ENCODE measurements at regions not wholly inside any gene's neighbourhood (a gene's known extent, or its start where the extent isn't known, plus 50 kb on each side); places are given as distances from the start of the nearest gene placed in this dataset.
"Not testable (repeated sequence)": the region's sequence is repeated elsewhere in the genome, so short reads cannot be mapped to it uniquely, and the experiment has no call there.

DNA sequence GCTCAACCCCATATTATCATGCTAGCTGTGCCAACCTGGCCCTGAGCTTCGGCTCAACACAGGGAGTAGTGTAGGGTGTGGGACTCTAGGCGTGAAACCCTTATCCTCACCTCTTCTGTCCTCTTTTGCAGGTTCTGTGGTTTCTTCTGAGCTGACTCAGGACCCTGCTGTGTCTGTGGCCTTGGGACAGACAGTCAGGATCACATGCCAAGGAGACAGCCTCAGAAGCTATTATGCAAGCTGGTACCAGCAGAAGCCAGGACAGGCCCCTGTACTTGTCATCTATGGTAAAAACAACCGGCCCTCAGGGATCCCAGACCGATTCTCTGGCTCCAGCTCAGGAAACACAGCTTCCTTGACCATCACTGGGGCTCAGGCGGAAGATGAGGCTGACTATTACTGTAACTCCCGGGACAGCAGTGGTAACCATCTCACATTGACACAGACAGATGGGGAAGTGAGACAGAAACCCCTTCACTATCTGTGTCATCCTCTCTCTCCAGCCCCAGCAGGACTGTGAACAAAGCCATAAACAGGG lies 76.4 kb downstream of the GGTLC2 start:
- DNase-seq (ENCODE audit: low spot score) (no peak), ATAC-seq (ENCODE audit: insufficient number of reproducible peaks, low FRiP score, low read depth) (no peak)
- H3K27ac ChIP-seq = peak overlapping the region in 1 of 2 donors; percentile 32
- TF ChIP-seq, protein P1, sequence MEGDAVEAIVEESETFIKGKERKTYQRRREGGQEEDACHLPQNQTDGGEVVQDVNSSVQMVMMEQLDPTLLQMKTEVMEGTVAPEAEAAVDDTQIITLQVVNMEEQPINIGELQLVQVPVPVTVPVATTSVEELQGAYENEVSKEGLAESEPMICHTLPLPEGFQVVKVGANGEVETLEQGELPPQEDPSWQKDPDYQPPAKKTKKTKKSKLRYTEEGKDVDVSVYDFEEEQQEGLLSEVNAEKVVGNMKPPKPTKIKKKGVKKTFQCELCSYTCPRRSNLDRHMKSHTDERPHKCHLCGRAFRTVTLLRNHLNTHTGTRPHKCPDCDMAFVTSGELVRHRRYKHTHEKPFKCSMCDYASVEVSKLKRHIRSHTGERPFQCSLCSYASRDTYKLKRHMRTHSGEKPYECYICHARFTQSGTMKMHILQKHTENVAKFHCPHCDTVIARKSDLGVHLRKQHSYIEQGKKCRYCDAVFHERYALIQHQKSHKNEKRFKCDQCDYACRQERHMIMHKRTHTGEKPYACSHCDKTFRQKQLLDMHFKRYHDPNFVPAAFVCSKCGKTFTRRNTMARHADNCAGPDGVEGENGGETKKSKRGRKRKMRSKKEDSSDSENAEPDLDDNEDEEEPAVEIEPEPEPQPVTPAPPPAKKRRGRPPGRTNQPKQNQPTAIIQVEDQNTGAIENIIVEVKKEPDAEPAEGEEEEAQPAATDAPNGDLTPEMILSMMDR (IDR thresholded peaks at IDR 0.05) = no peak
- H3K36me3 ChIP-seq = no peaks in the 10 kb centered on the region
- no peaks in the 10 kb centered on the region for H3K9me3 ChIP-seq
- no peaks in the 10 kb centered on the region for H3K4me1 ChIP-seq (ENCODE audit: control insufficient read depth in 1 of 2, low read depth in 2 of 2)
- no peak overlapping the region for H3K4me3 ChIP-seq
- no peaks in the 10 kb centered on the region for H3K27me3 ChIP-seq (replicated peaks; ENCODE audit: insufficient read depth)

DNA sequence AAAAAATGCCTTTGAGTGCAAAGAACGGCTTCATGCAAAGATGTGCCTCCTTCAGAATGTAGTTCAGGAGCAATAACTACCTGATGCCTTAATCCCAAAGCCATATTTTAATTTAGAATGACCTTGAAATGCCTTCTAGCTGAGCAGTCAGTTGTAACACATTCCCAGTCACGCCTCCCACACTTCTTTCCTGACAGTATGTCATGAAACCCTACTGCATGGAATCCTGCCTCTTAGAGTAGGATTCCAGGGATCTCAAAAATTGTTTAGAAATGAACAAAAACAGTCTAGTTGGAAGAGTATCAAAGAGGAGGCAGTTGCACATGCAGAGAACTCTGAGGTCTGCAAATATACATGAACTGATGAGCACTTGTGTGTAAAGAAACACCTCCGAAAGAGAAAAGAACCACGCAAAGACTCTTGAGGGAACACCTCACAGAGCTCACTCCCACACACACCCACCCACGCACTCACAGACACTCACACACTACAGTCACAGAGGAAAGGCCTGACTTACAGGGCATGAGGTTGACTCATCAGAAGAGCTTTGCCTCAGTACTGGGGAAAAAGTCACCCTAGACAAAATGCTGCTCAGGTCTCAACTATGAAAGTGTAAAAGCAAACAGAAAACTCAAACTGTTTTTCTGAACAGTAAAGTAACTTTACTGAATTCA lies 77.4 kb downstream of the GGTLC2 start:
- Histone ChIP-seq H3K27me3 (replicated peaks; ENCODE audit: insufficient read depth) (no peaks in the 10 kb centered on the region), H3K27ac (no peak overlapping the region), H3K9me3 (no peaks in the 10 kb centered on the region), H3K4me3 (no peak overlapping the region), H3K4me1 (ENCODE audit: control insufficient read depth in 1 of 2, low read depth in 2 of 2) (no peaks in the 10 kb centered on the region), H3K36me3 (no peaks in the 10 kb centered on the region)
- no peak for ATAC-seq (ENCODE audit: insufficient number of reproducible peaks, low FRiP score, low read depth)
- TF ChIP-seq, protein P1 (IDR thresholded peaks at IDR 0.05) = no peak
- no peak for DNase-seq (ENCODE audit: low spot score)

DNA sequence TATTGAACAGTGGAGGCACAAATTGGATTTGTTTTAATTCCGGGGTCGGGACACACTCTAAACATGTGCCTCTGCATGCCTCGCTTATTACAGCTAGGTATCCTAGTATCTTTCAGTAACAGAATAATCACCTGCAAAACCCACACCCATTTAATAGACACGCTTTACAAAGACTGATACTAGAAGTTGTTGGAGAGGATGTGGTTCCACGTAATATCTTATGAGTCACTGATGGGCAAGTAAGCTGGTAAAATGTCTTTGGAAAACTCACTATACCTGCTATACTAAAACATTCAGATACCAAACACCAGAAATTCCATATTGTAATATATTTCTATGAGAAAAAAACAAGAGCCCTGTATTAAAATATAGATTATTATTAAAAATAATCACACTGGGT lies 84.0 kb downstream of the GGTLC2 start:
- TF ChIP-seq, protein P1 (IDR thresholded peaks at IDR 0.05) = no peak
- ATAC-seq (ENCODE audit: insufficient number of reproducible peaks, low FRiP score, low read depth) = no peak
- H3K4me3 ChIP-seq = no peak overlapping the region

DNA sequence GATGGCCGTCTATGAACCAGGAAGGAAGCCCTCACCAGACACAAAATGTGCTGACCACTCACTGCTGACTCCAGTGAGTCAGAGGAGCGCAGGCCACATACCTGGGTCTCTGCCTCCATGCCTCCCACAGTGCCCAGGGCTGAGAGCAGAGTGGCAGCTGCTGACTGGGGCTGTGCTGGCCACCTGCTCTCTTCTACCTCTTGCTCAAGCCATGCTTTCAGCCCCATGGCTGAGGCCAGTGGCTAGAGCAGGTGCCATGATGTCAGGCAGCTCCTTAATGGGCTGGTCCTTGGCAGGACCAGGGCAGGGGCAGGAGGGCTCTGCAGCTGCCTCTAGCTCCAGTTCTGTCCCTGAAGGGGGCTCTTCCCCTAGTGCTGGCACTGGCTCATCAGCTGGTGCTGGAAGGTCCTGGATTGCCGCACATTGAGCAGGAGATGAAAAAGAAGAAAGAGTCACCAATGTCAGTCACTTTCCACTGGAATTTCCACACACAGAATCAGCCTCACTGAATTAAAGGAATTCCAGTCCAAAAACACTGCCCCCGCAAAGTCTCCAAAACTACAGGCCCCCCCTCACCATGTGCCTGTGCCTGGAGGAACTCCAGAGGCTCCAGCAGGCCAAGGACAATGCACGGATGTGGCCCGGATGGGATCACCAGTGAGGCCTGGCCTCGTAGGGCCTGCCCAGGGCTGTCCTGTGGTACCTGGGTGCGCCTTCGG lies 86.4 kb downstream of the GGTLC2 start:
- DNase-seq (ENCODE audit: low spot score) = no peak
- H3K27me3 ChIP-seq (replicated peaks; ENCODE audit: insufficient read depth) = no peaks in the 10 kb centered on the region
- no peak overlapping the region for H3K27ac ChIP-seq
- TF ChIP-seq, protein P1 (IDR thresholded peaks at IDR 0.05) = no peak
- H3K36me3 ChIP-seq = no peaks in the 10 kb centered on the region
- H3K4me3 ChIP-seq = no peak overlapping the region
- H3K4me1 ChIP-seq (ENCODE audit: control insufficient read depth in 1 of 2, low read depth in 2 of 2) = no peaks in the 10 kb centered on the region
- no peak for ATAC-seq (ENCODE audit: insufficient number of reproducible peaks, low FRiP score, low read depth)
- no peaks in the 10 kb centered on the region for H3K9me3 ChIP-seq

More for the DNA sequence above, 84.0 kb downstream of the GGTLC2 start:
- Histone ChIP-seq H3K4me1 (ENCODE audit: control insufficient read depth in 1 of 2, low read depth in 2 of 2) (no peaks in the 10 kb centered on the region), H3K27me3 (replicated peaks; ENCODE audit: insufficient read depth) (no peaks in the 10 kb centered on the region), H3K36me3 (no peaks in the 10 kb centered on the region), H3K27ac (no peak overlapping the region), H3K9me3 (no peaks in the 10 kb centered on the region)
- no peak for DNase-seq (ENCODE audit: low spot score)

DNA sequence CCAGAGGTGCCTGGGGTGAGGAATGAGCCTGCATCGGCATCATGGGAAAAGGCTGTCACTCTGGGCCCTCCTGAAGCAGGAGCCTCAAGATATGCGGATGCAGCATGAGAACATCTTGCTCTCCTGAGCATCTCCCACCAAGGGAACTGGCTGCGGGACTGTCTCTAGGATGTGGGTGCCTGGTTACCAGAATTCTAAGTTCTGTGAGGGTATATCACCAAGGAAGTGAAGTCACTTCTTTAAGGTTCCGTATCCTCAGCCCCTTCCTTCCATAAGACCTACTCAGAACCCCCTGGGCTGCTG lies 86.9 kb downstream of the GGTLC2 start:
- Histone ChIP-seq H3K27ac (no peak overlapping the region), H3K4me3 (no peak overlapping the region), H3K4me1 (ENCODE audit: control insufficient read depth in 1 of 2, low read depth in 2 of 2) (no peaks in the 10 kb centered on the region), H3K36me3 (no peaks in the 10 kb centered on the region), H3K27me3 (replicated peaks; ENCODE audit: insufficient read depth) (no peaks in the 10 kb centered on the region), H3K9me3 (no peaks in the 10 kb centered on the region)
- ATAC-seq (ENCODE audit: insufficient number of reproducible peaks, low FRiP score, low read depth) = no peak
- DNase-seq (ENCODE audit: low spot score) = no peak
- TF ChIP-seq, protein P1 (IDR thresholded peaks at IDR 0.05) = no peak

DNA sequence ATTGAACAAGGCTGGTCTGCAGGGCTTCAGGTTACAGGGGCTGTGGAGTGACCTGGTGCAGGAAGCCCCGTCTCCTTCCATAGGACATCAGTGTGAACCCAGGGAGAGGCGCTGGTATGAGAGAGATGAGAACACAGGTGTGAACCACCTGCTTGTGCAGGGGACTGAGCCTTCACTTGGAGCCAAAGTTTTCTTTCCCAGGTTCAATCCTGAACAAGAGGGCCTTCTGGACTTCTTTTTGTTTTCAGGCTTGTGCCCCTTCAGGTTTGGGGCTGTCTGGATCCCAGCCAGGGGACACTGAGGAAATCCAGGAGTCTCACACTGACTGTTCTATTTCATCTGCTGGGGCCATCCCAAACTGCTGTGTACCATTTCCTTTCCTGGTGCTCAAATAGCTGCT lies 88.6 kb downstream of the GGTLC2 start:
- not testable (repeated sequence) for H3K27me3 ChIP-seq (replicated peaks; ENCODE audit: insufficient read depth); ATAC-seq (ENCODE audit: insufficient number of reproducible peaks, low FRiP score, low read depth); H3K27ac ChIP-seq; DNase-seq (ENCODE audit: low spot score); H3K4me1 ChIP-seq (ENCODE audit: control insufficient read depth in 1 of 2, low read depth in 2 of 2); H3K36me3 ChIP-seq; H3K9me3 ChIP-seq; H3K4me3 ChIP-seq

Data from thoracic aorta (tissue), 2 donors.